Spinal cord (tissue), 9 donors: ENCODE measurements at regions not wholly inside any gene's neighbourhood (a gene's known extent, or its start where the extent isn't known, plus 50 kb on each side); places are given as distances from the start of the nearest gene placed in this dataset.
"Not testable (repeated sequence)": the region's sequence is repeated elsewhere in the genome, so short reads cannot be mapped to it uniquely, and the experiment has no call there.

Experiments
- DNase-seq, 6 donors: peaks; one replicate each; pipeline versions ENCODE4 v3.0.0 to v3.0.0-alpha.2; 2013 to 2015; ENCODE audit warnings: low spot score in 6 of 6, low read depth in 4 of 6
- H3K27ac ChIP-seq: one replicate; pipeline ENCODE4 v1.5.1; 2013; ENCODE audit warnings: low read depth, low read length, control low read depth
- H3K27me3 ChIP-seq: one replicate; pipeline ENCODE4 v1.6.1; 2013; ENCODE audit warnings: low read length; ENCODE audit not compliant: control insufficient read depth, insufficient read depth
- H3K36me3 ChIP-seq: one replicate; pipeline ENCODE4 v1.6.1; 2013; ENCODE audit warnings: low read length; ENCODE audit not compliant: control insufficient read depth, insufficient read depth
- H3K4me1 ChIP-seq: one replicate; pipeline ENCODE4 v1.6.1; 2013; ENCODE audit warnings: low read length; ENCODE audit not compliant: control insufficient read depth, insufficient read depth
- H3K4me3 ChIP-seq: one replicate; pipeline ENCODE4 v1.5.1; 2013; ENCODE audit warnings: low read depth, low read length, control low read depth
- H3K9me3 ChIP-seq: one replicate; pipeline ENCODE4 v1.6.1; 2013; ENCODE audit warnings: low read length; ENCODE audit not compliant: control insufficient read depth, insufficient read depth
- WGBS: methylation state at CpG from one replicate; pipeline ENCODE4 v1.1.5; 2013; ENCODE audit warnings: missing lambda C conversion rate; ENCODE audit not compliant: insufficient coverage; 5-methylcytosine and 5-hydroxymethylcytosine counted together
- donor health status: healthy.

- DNase-seq = peak in 3 of 6 donors; percentile 1 to 43 (median 4)
- not testable (repeated sequence) for H3K27me3 ChIP-seq, H3K27ac ChIP-seq, H3K9me3 ChIP-seq, H3K36me3 ChIP-seq, H3K4me1 ChIP-seq
- WGBS = under 1% methylated on average over 21 of the region's 25 CpGs
- H3K4me3 ChIP-seq = peak overlapping the region; percentile 38
These were observed 303.3 kb upstream of the DPP6 start for GRCh38 chr7:153748885-153749284.

- not testable (repeated sequence) for H3K9me3 ChIP-seq, H3K27me3 ChIP-seq, H3K4me3 ChIP-seq, H3K27ac ChIP-seq, H3K36me3 ChIP-seq, H3K4me1 ChIP-seq, DNase-seq
- WGBS = no CpG with 5 or more reads among the region's 3 CpGs
These were observed 286.3 kb upstream of the DPP6 start for GRCh38 chr7:153765869-153766268.

GRCh38 chr7:153766926-153767325 lies 285.3 kb upstream of the DPP6 start:
- not testable (repeated sequence) for H3K27ac ChIP-seq, H3K4me3 ChIP-seq, H3K27me3 ChIP-seq, DNase-seq, H3K9me3 ChIP-seq, H3K4me1 ChIP-seq, H3K36me3 ChIP-seq
- WGBS = no CpG with 5 or more reads among the region's 1 CpG

- no peaks in the 10 kb centered on the region for H3K9me3 ChIP-seq
- H3K36me3 ChIP-seq = no peaks in the 10 kb centered on the region
- no peak overlapping the region for H3K27ac ChIP-seq
- no CpG with 5 or more reads among the region's 3 CpGs for WGBS
- no peak overlapping the region for H3K4me3 ChIP-seq
- no peaks in the 10 kb centered on the region for H3K27me3 ChIP-seq
- no peaks in the 10 kb centered on the region for H3K4me1 ChIP-seq
- no peak for DNase-seq
These were observed 279.2 kb upstream of the DPP6 start for GRCh38 chr7:153772966-153773365.

GRCh38 chr7:153776940-153777339 lies 275.3 kb upstream of the DPP6 start:
- H3K27ac ChIP-seq, H3K36me3 ChIP-seq, H3K27me3 ChIP-seq, DNase-seq, H3K4me3 ChIP-seq, H3K9me3 ChIP-seq, H3K4me1 ChIP-seq: not testable (repeated sequence)

GRCh38 chr7:153797363-153797762 lies 254.8 kb upstream of the DPP6 start:
- not testable (repeated sequence) for H3K9me3 ChIP-seq, H3K36me3 ChIP-seq, DNase-seq, H3K27ac ChIP-seq, H3K4me3 ChIP-seq, H3K27me3 ChIP-seq, H3K4me1 ChIP-seq

GRCh38 chr7:153808117-153808516 lies 244.1 kb upstream of the DPP6 start:
- no peak overlapping the region for H3K4me3 ChIP-seq
- H3K27ac ChIP-seq = no peak overlapping the region
- no peak for DNase-seq
- H3K27me3 ChIP-seq = no peaks in the 10 kb centered on the region
- H3K36me3 ChIP-seq = no peaks in the 10 kb centered on the region
- no peaks in the 10 kb centered on the region for H3K4me1 ChIP-seq
- WGBS = 90% methylated on average over 10 of the region's 12 CpGs
- H3K9me3 ChIP-seq = no peaks in the 10 kb centered on the region

- no peaks in the 10 kb centered on the region for H3K27me3 ChIP-seq
- H3K27ac ChIP-seq = no peak overlapping the region
- no peaks in the 10 kb centered on the region for H3K9me3 ChIP-seq
- no peak overlapping the region for H3K4me3 ChIP-seq
- H3K4me1 ChIP-seq = no peaks in the 10 kb centered on the region
- DNase-seq = no peak
- 98% methylated on average over 4 of the region's 9 CpGs for WGBS
- H3K36me3 ChIP-seq = no peaks in the 10 kb centered on the region
These were observed 222.7 kb upstream of the DPP6 start for GRCh38 chr7:153829525-153829924.

- WGBS = 80% methylated on average over 1 of the region's 4 CpGs
- DNase-seq = peak in 2 of 6 donors; percentile 20 to 49
- Histone ChIP-seq H3K4me1 (no peaks in the 10 kb centered on the region), H3K36me3 (no peaks in the 10 kb centered on the region), H3K4me3 (no peak overlapping the region), H3K27ac (no peak overlapping the region), H3K9me3 (no peaks in the 10 kb centered on the region), H3K27me3 (no peaks in the 10 kb centered on the region)
These were observed 220.0 kb upstream of the DPP6 start for GRCh38 chr7:153832160-153832559.

- Histone ChIP-seq H3K27me3 (no peaks in the 10 kb centered on the region), H3K4me3 (no peak overlapping the region), H3K9me3 (no peaks in the 10 kb centered on the region), H3K4me1 (no peaks in the 10 kb centered on the region), H3K27ac (no peak overlapping the region), H3K36me3 (no peaks in the 10 kb centered on the region)
- WGBS = no CpG with 5 or more reads among the region's 4 CpGs
- peak in 2 of 6 donors; percentile 33 to 77 for DNase-seq
These were observed 217.1 kb upstream of the DPP6 start for GRCh38 chr7:153835103-153835502.
